ENCODE measurements at regions not wholly inside any gene's neighbourhood (a gene's known extent, or its start where the extent isn't known, plus 50 kb on each side); places are given as distances from the start of the nearest gene placed in this dataset.

GRCh38 chr17:52594516-52594915 is 436.0 kb upstream of the CA10 start:
- TF ChIP-seq, protein P1, sequence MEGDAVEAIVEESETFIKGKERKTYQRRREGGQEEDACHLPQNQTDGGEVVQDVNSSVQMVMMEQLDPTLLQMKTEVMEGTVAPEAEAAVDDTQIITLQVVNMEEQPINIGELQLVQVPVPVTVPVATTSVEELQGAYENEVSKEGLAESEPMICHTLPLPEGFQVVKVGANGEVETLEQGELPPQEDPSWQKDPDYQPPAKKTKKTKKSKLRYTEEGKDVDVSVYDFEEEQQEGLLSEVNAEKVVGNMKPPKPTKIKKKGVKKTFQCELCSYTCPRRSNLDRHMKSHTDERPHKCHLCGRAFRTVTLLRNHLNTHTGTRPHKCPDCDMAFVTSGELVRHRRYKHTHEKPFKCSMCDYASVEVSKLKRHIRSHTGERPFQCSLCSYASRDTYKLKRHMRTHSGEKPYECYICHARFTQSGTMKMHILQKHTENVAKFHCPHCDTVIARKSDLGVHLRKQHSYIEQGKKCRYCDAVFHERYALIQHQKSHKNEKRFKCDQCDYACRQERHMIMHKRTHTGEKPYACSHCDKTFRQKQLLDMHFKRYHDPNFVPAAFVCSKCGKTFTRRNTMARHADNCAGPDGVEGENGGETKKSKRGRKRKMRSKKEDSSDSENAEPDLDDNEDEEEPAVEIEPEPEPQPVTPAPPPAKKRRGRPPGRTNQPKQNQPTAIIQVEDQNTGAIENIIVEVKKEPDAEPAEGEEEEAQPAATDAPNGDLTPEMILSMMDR (conservative IDR thresholded peaks at IDR 0.05 in 1 of 2, IDR thresholded peaks at IDR 0.05 in 1 of 2; ENCODE audit: extremely low read depth in 1 of 2, insufficient read depth in 1 of 2, low read depth in 1 of 2, low read length in 2 of 2), result no peak
- TF ChIP-seq EZH2 (IDR thresholded peaks at IDR 0.05; ENCODE audit: borderline replicate concordance, low read length), result no peak

Measured in mammary epithelial cell (primary cell).